ENCODE measurements at regions not wholly inside any gene's neighbourhood (a gene's known extent, or its start where the extent isn't known, plus 50 kb on each side); places are given as distances from the start of the nearest gene placed in this dataset.

GRCh38 chr12:74393272-74393671 is 144.4 kb upstream of the ATXN7L3B start:
- H3K4me3 ChIP-seq (ENCODE audit: low read length) = no peak overlapping the region
- Mint-ChIP-seq H3K4me1 (ENCODE audit: low read depth) (no peaks in the 10 kb centered on the region), H3K27ac (no peak overlapping the region), H3K4me3 (no peak overlapping the region), H3K36me3 (ENCODE audit: low read depth) (no peaks in the 10 kb centered on the region), H3K9me3 (no peaks in the 10 kb centered on the region), H3K27me3 (no peaks in the 10 kb centered on the region)
- ChIA-PET CTCF (no interaction called here), POLR2A (no interaction called here)
- TF ChIP-seq CTCF (IDR thresholded peaks at IDR 0.05) = no peak
- no peak for DNase-seq
- intact Hi-C loops (cut with DNase I, micrococcal nuclease) = no loop called here
- H3K36me3 ChIP-seq (ENCODE audit: insufficient read depth, low read length) = no peaks in the 10 kb centered on the region
- no peaks in the 10 kb centered on the region for H3K27me3 ChIP-seq (ENCODE audit: control insufficient read depth in 1 of 2, insufficient read depth in 2 of 2, low read length in 2 of 2)
- H3K4me1 ChIP-seq (ENCODE audit: insufficient read depth, low read length) = no peaks in the 10 kb centered on the region
- no peak overlapping the region for H3K27ac ChIP-seq (ENCODE audit: low read depth in 1 of 2, low read length in 2 of 2)
- no peaks in the 10 kb centered on the region for H3K9me3 ChIP-seq (ENCODE audit: control insufficient read depth in 1 of 2, insufficient read depth in 1 of 2, low read length in 2 of 2)
- ATAC-seq (ENCODE audit: poor library complexity) = no peak

- Mint-ChIP-seq H3K27ac (no peak overlapping the region), H3K4me3 (no peak overlapping the region), H3K4me1 (ENCODE audit: low read depth) (no peaks in the 10 kb centered on the region), H3K27me3 (no peaks in the 10 kb centered on the region), H3K9me3 (no peaks in the 10 kb centered on the region), H3K36me3 (ENCODE audit: low read depth) (no peaks in the 10 kb centered on the region)
- ChIA-PET CTCF (no interaction called here), POLR2A (no interaction called here)
- no peak for ATAC-seq (ENCODE audit: poor library complexity)
- Histone ChIP-seq H3K4me3 (ENCODE audit: low read length) (no peak overlapping the region), H3K4me1 (ENCODE audit: insufficient read depth, low read length) (no peaks in the 10 kb centered on the region), H3K27me3 (ENCODE audit: control insufficient read depth in 1 of 2, insufficient read depth in 2 of 2, low read length in 2 of 2) (no peaks in the 10 kb centered on the region), H3K27ac (ENCODE audit: low read depth in 1 of 2, low read length in 2 of 2) (no peak overlapping the region), H3K36me3 (ENCODE audit: insufficient read depth, low read length) (no peaks in the 10 kb centered on the region), H3K9me3 (ENCODE audit: control insufficient read depth in 1 of 2, insufficient read depth in 1 of 2, low read length in 2 of 2) (no peaks in the 10 kb centered on the region)
- TF ChIP-seq CTCF (IDR thresholded peaks at IDR 0.05) = no peak
- intact Hi-C loops (cut with DNase I, micrococcal nuclease) = no loop called here
- DNase-seq = no peak
These were observed 143.0 kb upstream of the ATXN7L3B start for GRCh38 chr12:74394647-74395046.

DNA sequence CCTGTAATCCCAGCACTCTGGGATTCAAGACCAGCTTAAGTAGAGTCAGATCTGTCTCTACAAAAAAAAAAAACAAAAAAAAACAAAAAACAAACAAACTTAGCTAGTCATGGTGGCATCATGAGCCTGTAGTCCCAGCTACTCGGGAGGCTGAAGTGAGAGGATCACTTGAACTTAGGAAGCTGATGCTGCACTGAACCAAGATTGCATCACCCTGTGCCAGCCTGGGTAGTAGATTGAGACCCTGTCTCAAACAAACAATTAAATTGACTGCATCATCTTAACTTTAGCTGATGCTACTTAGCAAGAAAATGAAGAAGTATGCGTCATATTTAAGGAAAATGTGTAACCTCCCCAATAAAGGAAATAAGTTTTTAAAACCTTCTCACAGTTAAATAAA is 136.6 kb upstream of the ATXN7L3B start:
- Mint-ChIP-seq H3K9me3 (no peaks in the 10 kb centered on the region), H3K36me3 (ENCODE audit: low read depth) (no peaks in the 10 kb centered on the region), H3K27me3 (peaks cover 4% of the 10 kb centered on the region), H3K4me1 (ENCODE audit: low read depth) (no peaks in the 10 kb centered on the region), H3K27ac (no peak overlapping the region), H3K4me3 (no peak overlapping the region)
- no peaks in the 10 kb centered on the region for H3K36me3 ChIP-seq (ENCODE audit: insufficient read depth, low read length)
- no peak overlapping the region for H3K4me3 ChIP-seq (ENCODE audit: low read length)
- intact Hi-C loops (cut with DNase I, micrococcal nuclease) = no loop called here
- H3K4me1 ChIP-seq (ENCODE audit: insufficient read depth, low read length) = no peaks in the 10 kb centered on the region
- TF ChIP-seq CTCF (IDR thresholded peaks at IDR 0.05) = no peak
- no peak for ATAC-seq (ENCODE audit: poor library complexity)
- DNase-seq = no peak
- ChIA-PET CTCF (no interaction called here), POLR2A (no interaction called here)
- H3K27me3 ChIP-seq (ENCODE audit: control insufficient read depth in 1 of 2, insufficient read depth in 2 of 2, low read length in 2 of 2) = no peaks in the 10 kb centered on the region
- H3K27ac ChIP-seq (ENCODE audit: low read depth in 1 of 2, low read length in 2 of 2) = no peak overlapping the region
- H3K9me3 ChIP-seq (ENCODE audit: control insufficient read depth in 1 of 2, insufficient read depth in 1 of 2, low read length in 2 of 2) = no peaks in the 10 kb centered on the region
